ENCODE measurements at regions not wholly inside any gene's neighbourhood (a gene's known extent, or its start where the extent isn't known, plus 50 kb on each side); places are given as distances from the start of the nearest gene placed in this dataset.

GRCh38 chr12:92995258-92995903 lies 66.3 kb upstream of the EEA1 start:
- no peaks in the 10 kb centered on the region for H3K36me3 ChIP-seq (ENCODE audit: control insufficient read depth in 2 of 2, insufficient read depth in 1 of 2, low read length in 2 of 2)
- H3K9me3 ChIP-seq (ENCODE audit: control insufficient read depth, insufficient read depth, low read depth, low read length): no peaks in the 10 kb centered on the region
- ChIA-PET POLR2A (no interaction called here), CTCF (interaction anchor here (0.8 to 1.0 kb wide), 2 partner anchors 8 to 177 kb away, joined by 3 to 4 read pairs; no protein-coding TSS in a partner anchor)
- H3K4me3 ChIP-seq (ENCODE audit: low read depth, low read length): no peak overlapping the region
- TF ChIP-seq ZNF449 (tag by site-specific recombination; IDR thresholded peaks at IDR 0.05) (no peak), ZNF510 (tag by site-specific recombination; IDR thresholded peaks at IDR 0.05; ENCODE audit: insufficient replicate concordance) (no peak), ZNF48 (tag by site-specific recombination; IDR thresholded peaks at IDR 0.05) (no peak), ZNF24 (tag by site-specific recombination; IDR thresholded peaks at IDR 0.05) (no peak), ZNF785 (tag by site-specific recombination; IDR thresholded peaks at IDR 0.05) (no peak), KLF16 (tag by site-specific recombination; IDR thresholded peaks at IDR 0.05) (no peak), ZNF792 (tag by site-specific recombination; IDR thresholded peaks at IDR 0.05) (no peak), ZNF132 (tag by site-specific recombination; IDR thresholded peaks at IDR 0.05; ENCODE audit: borderline replicate concordance) (no peak), ZNF768 (tag by site-specific recombination; IDR thresholded peaks at IDR 0.05) (no peak), ZNF830 (tag by site-specific recombination; IDR thresholded peaks at IDR 0.05; ENCODE audit: low read depth) (no peak), ZNF585B (tag by site-specific recombination; IDR thresholded peaks at IDR 0.05) (no peak), ZNF501 (tag by site-specific recombination; IDR thresholded peaks at IDR 0.05) (no peak), PATZ1 (tag by site-specific recombination; IDR thresholded peaks at IDR 0.05) (no peak)
- H3K27ac ChIP-seq (ENCODE audit: extremely low read depth, low read depth, low read length): no peak overlapping the region
- no peaks in the 10 kb centered on the region for H3K4me1 ChIP-seq (ENCODE audit: control insufficient read depth, insufficient read depth, low read length)

GRCh38 chr12:93000026-93000425 lies 70.9 kb upstream of the EEA1 start:
- Histone ChIP-seq H3K4me1 (ENCODE audit: control insufficient read depth, insufficient read depth, low read length) (peaks cover 5% of the 10 kb centered on the region; the same call in 1 of the 2 replicates), H3K9me3 (ENCODE audit: control insufficient read depth, insufficient read depth, low read depth, low read length) (no peaks in the 10 kb centered on the region), H3K36me3 (ENCODE audit: control insufficient read depth in 2 of 2, insufficient read depth in 1 of 2, low read length in 2 of 2) (no peaks in the 10 kb centered on the region), H3K4me3 (ENCODE audit: low read depth, low read length) (no peak overlapping the region), H3K27ac (ENCODE audit: extremely low read depth, low read depth, low read length) (no peak overlapping the region)
- TF ChIP-seq BCL6B (tag by site-specific recombination; IDR thresholded peaks at IDR 0.05): no peak
- no peak for TF ChIP-seq ZNF513 (tag by site-specific recombination; IDR thresholded peaks at IDR 0.05)
- no peak for TF ChIP-seq ZNF214 (tag by site-specific recombination; IDR thresholded peaks at IDR 0.05; ENCODE audit: borderline replicate concordance)
- TF ChIP-seq HIC1 (tag by site-specific recombination; IDR thresholded peaks at IDR 0.05): no peak
- TF ChIP-seq ZNF747 (tag by site-specific recombination; IDR thresholded peaks at IDR 0.05): no peak
- TF ChIP-seq ZNF521 (tag by site-specific recombination; IDR thresholded peaks at IDR 0.05): no peak
- no peak for TF ChIP-seq ZIC2 (tag by site-specific recombination; IDR thresholded peaks at IDR 0.05)
- no peak for TF ChIP-seq ZFP37 (tag by site-specific recombination; IDR thresholded peaks at IDR 0.05)
- CTCF ChIA-PET: interaction anchor here (0.7 kb wide), 1 partner anchor 635 kb away, joined by 5 read pairs; no protein-coding TSS in a partner anchor
- POLR2A ChIA-PET: no interaction called here

All from HEK293 (cell line).